Right ventricle myocardium superior (tissue), 1 donor: ENCODE measurements at regions not wholly inside any gene's neighbourhood (a gene's known extent, or its start where the extent isn't known, plus 50 kb on each side); places are given as distances from the start of the nearest gene placed in this dataset.
A peak's percentile ranks its signal among the peaks of the same experiment; 100 is the strongest.
"Not testable (repeated sequence)": the region's sequence is repeated elsewhere in the genome, so short reads cannot be mapped to it uniquely, and the experiment has no call there.

Experiments used
- ATAC-seq: fragments of 200-7000 bp; cut with Tn5 transposase; one replicate; pipeline ENCODE4 v1.9.1; 2020; ENCODE audit warnings: mild to moderate bottlenecking; ENCODE audit not compliant: poor library complexity
- DNase-seq: peaks from one replicate; pipeline ENCODE4 v3.0.0-alpha.2; 2020
- intact Hi-C: fragments of 100-400 bp; cut with DNase I; formaldehyde crosslinking; loops from one replicate; pipeline ENCODE4 v1.11.2; 2022
- donor health status: DM: no; HTN: yes; CAD: no; lungs with severe emphysema.

DNA sequence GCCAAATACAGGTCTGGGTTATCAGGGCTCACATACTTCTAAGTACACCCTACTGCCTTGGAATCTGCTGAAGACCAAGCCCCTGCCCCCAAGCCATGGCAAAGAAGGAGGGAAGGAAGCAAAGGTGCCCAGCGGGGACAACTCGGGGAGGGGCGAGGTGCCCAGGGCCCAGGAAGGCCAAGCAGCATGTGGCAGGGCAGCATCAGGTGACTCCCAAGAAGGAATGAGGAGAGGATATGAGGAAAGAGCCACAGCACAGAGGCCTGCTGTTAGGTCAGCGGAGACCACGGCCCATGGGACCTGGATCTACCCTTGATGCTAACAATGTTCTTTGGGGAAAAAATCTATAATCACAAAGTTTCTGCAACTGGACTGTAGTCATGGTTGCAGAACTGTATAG, 142.6 kb upstream of the CRHR1 start:
- intact Hi-C loops, result loop anchor here (2.0 kb wide), 1 partner anchor 191 kb away; no protein-coding TSS in a partner anchor
- no peak for DNase-seq
- no peak for ATAC-seq

DNA sequence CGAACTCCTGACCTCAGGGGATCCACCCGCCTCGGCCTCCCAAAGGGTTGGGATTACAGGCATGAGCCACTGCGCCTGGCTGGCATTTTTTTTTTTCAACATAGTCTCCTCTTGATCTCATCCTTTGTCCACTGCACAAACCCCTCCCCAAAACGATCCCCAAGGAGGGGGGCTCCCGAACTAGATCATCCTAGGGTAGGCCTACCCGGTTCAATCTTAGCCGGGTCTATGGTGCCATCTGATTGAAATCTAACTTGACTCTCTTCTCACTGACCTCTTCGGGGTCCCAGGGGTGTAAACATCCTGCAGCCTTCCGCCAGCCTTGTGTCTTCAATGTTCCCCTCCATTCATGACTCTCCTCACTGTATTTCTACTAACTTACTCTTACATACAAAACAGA, 140.5 kb upstream of the CRHR1 start:
- no peak for DNase-seq
- no peak for ATAC-seq
- intact Hi-C loops, result no loop called here

DNA sequence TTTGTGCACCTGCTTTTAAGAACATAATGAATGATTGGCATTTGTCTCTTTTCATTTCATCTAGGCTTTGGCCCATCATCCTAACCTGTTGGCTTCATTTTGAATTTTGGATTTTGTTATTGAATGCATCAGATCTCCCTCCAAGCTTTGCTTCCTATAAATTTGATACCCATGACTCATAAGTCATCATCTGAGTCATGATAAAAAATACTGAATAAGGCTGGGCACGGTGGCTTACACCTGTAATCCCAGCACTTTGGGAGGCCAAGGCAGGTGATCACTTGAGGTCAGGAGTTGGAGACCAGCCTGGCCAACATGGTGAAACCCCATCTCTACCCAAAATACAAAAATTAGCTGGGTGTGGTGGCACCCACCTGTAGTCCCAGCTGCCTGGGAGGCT, 139.5 kb upstream of the CRHR1 start:
- intact Hi-C loops, ATAC-seq, DNase-seq: not testable (repeated sequence)

DNA sequence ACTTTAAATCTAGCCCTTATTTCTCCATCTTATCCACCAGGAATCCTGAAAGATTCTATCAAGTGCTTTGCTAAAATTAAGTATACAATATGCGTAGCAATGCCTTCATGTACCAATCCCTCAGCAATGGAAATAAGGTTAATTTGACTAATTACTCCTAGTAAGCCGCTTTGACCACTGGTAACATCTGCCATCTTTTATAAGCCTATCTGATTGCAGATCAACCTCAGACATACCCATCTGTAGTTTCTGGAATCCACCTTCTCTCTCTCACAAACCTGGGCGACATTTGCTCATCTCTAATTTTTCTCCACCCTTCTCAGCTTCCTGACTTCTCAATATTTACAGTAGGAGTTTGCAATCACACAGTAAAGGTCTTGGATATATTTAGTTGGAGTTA, 138.8 kb upstream of the CRHR1 start:
- intact Hi-C loops, result no loop called here
- DNase-seq (no peak), ATAC-seq (no peak)

DNA sequence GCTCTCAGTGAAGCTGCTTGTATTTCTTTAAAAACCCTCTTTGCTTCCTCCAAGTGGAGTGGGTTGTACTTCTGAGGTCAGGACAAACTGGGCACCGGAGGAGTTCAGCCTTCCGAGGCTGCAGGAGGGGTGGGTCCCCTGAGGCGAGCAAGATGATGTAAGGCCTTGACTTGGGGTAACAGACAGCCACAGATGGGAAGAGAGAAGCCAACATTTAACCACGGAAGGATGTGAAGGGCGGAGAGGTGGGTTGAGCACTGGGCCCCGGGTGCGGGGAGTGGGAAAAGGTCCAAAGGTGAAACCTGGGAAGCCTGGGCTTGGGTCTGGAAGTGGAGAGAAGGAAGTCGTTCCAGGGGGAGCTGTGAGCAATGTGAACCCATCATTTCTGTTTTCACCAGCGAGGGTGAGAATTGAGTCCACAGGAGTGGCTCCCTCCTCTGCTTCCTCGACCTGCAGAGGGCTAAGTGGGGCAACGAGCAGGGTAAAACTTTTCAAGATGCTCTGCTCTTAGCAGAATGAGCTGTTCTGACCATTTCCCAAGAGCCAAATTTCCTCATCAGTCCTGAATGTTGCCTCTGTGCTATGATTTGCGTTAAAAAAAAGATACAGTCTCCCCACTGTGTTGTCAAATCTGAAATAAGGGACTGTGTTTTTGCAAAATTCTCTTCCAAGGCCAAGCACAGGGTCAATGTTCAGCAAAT, 137.7 kb upstream of the CRHR1 start:
- DNase-seq, result peak; percentile 51
- intact Hi-C loops, result no loop called here
- peak; percentile 48 for ATAC-seq

DNA sequence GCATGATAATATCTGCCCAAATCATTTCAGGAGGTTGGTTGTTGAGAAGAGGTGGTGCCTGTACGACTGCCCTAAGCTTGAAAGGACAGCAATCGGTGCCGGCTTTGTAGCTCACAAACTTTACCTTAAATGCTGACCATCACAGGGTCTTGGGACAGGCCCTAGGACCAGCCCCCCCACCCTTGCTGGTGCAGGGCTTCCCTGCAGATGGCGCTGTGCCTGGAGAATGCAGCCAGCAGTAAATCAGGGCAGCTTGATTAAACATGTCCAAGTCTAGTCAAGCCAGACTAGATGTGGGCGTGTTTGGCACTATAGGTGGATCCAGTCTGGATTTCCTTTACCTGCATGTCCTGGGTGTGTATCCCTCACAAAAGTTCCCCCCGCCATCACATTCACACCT, 135.5 kb upstream of the CRHR1 start:
- ATAC-seq, result no peak
- intact Hi-C loops, result no loop called here

DNA sequence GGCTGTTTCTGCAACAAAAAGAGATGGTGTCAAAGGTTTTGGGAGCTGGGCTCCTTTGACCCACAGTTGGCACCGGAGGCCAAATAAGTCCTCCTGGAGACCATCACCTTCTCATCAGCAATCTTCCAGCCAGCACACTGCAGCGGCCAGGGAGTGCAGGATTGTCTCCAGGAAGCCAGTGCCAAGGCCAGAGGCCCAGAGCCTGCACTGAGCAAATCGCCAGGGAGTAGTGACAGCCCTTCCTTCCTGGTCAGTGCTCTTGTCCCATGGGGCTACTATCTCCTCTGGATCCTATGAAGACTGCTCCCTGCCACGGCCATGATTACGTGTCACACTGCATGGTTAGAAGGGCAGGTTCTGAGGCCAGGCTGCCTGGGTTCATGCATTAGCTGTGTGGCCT, 134.3 kb upstream of the CRHR1 start:
- no peak for ATAC-seq
- intact Hi-C loops, result no loop called here
- no peak for DNase-seq

More for the DNA sequence above, 135.5 kb upstream of the CRHR1 start:
- DNase-seq, result no peak

DNA sequence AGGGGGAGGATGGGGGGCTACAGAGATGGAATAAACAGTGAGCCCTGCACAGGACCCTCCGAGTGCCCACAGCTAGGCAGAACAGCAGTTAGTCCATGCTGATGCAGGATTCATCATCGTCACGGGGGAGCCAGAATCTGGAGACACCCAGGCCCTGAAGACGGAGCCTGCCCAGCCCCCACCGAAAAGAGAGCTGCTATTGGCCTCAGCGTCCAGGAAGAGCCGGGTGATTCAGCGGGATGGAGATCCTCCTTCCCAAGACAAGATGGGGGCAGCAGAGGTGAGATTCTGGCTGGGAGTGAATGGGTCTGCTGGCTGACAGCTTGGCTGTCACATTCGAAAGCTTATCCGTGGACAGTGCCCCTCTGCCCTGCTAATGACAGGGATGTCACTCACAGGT, 133.6 kb upstream of the CRHR1 start:
- intact Hi-C loops, result no loop called here
- DNase-seq (no peak), ATAC-seq (no peak)

DNA sequence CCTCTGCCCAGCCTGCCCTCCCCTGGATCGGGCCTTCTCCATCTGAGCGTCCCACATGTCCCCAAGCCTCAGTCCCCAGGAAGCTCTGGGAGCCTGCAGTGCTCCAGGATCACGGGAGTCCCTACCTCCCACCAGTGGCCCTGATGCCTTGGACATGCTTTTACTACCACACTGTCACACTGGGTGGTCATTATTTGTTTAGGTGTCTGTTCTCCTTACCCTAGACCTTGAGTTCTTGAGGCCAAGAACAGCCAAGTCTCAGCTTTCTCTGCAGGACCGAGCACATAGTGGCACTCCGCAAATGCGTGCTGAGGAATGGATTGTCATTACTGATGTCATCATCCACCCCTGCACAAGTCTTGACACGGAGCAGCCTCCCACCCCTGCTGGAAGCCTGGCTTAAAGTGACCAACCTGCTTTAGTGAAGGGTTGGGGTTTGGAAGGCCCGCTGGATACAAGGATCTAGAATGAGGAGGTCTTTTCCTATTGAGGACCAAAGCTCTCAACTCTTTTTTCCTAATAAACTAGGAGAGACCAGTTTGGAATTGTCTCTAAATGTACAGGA, 132.9 kb upstream of the CRHR1 start:
- ATAC-seq (no peak), DNase-seq (no peak)
- intact Hi-C loops, result no loop called here

DNA sequence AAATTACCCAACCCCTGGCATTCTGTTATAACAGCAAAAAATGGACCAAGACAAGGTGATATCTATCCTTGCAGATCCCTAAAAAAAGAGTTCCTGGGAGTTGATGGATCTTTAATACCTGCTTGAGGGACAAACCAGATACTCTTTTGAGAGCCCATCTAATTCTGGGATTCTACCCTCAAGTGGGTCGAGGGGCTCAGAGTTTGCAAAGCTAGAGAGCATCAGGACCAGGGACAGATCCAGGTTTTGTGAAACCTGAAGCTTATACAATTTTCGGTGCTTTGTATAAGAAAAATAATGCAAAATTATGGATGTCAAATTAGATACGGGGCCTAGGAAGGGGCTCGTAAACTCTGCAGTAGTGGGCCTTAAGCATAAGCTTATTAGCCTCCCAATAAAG, 130.5 kb upstream of the CRHR1 start:
- DNase-seq (no peak), ATAC-seq (no peak)
- intact Hi-C loops, result no loop called here

DNA sequence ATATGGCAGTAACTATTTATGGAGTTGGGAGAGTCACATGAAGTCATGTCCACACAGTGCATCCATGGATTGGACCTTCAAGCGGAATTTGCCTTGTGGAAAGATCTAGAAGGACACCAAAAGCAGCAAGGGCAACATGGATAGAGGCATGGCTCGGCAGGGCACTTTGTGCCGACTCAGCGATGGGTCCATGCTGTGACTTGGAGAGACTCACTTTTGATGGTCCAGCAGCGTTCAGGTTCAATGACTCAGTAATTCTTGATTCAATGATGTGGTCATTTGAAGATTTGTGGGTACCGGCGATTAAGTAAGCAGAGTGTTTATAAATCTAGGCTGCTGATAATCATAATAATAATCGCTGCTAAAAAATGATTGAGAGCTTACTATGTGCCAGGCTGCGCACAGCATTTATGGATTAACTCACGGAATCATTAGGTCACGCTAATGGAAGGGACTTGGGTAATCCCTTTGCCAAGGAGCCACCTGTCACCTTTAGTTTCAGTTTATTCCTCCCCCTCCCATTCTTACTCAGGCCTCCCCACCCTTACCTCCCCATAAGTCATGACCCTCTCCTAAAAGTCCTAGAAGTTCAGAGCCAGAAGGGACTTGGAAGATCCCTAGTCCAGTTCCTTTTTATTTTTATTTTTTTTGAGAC, 127.5 kb upstream of the CRHR1 start:
- intact Hi-C loops, result no loop called here
- ATAC-seq (no peak), DNase-seq (no peak)

DNA sequence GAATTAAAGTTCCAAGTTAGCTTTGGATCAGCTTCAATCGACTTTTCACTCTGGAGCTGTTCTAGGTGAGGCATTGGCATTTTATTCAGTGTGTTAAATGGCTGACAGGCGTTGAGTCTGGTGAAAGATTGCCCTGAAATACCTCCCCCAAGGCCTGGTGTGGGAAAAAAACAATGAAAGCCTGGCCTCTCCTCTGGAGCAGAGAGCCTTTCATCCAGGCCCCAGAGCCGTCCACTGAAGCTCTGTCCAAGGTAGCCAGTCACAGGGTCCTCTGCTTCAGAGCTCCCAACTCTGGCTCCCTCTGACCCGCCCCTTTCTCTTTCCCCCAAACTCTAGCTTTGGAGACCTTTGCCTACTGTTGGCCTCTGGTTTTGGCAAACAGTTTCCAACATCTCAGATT, 123.6 kb upstream of the CRHR1 start:
- DNase-seq (no peak), ATAC-seq (no peak)
- intact Hi-C loops, result no loop called here

DNA sequence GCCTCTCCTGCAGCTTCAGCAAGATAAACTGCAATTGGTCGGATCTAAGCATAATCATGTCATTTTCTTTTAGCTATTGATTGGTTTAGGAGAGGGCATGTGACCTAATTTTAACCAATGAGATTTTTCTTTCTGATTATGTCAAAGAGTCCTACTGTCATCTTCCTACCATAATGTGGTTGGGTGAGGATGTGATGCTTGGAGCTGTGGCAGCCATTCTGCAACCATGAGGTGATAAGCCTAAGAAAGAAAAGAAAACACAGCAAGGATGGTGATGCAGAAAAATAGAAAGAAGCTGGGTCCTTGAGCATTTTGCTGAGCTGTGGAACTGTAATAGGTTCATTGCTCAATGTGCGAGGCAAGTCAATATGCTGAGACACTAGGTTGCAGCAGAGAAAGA, 121.7 kb upstream of the CRHR1 start:
- intact Hi-C loops, result no loop called here
- no peak for ATAC-seq

DNA sequence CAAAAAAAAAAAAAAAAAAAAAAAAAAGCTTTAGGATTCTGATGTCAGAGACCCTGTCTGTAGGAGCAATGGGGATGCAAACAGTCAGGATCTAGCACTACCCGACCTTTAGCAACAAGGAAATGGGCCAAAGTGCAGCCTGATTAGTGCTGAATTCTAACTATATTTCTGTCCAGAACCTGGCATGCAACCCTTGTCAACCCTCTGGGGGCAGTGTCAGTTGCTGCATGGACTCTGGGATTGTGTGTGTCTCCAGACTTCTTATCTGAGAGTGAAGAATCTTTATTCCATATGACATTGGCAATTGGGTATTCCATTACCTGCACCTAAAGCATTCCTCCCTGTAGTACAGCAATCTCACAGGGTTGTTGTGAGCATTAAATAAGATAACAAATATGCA, 120.3 kb upstream of the CRHR1 start:
- no peak for ATAC-seq
- intact Hi-C loops, result no loop called here
- no peak for DNase-seq

More for the DNA sequence above, 121.7 kb upstream of the CRHR1 start:
- no peak for DNase-seq

DNA sequence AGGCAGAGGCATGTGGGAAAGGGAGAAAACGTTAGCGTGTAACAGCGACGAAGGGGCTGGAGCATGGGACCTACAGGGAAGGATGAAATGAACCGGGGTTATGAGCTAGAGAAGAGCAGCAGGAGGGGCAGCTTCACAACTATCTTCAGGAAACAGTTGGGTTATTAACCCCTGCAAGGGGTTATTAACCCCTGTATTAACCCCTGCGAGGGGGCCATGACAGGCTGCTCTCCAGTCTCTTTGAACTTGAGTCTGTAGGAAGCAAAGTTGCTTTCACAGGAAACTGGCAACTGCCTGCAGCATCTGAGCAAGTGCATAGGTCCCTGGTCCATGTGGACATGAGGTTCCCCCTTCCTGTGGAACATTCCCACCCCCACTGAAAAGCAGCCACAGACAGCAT, 119.2 kb upstream of the CRHR1 start:
- no peak for ATAC-seq
- intact Hi-C loops, result no loop called here
- no peak for DNase-seq

DNA sequence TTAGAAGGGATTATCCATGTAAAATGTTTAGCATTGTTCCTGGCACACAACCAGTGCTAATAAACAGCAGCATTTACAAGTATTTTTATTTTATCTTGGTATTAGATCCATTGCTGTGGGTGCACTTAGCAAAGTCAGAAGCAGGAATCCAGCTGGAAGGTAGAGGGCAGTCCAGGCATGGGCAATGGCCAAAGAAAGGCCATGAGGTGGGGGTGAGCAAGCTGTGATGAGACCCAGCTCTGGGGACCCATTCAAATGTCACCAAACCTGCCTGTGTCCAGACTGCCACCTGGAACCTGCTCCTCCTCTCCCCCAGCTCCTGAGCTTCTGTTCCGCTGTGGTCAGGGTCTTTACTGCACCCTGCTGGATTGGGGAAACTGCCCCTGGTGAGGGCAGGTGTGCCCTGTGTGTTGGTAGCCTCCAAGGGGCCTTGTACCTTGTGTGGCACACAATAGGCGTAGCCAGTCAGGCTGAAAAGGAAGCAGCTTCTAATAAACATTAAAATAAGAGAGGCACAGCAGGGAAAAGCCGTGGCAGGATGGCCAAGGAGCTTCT, 118.0 kb upstream of the CRHR1 start:
- DNase-seq (no peak), ATAC-seq (no peak)
- intact Hi-C loops, result no loop called here

DNA sequence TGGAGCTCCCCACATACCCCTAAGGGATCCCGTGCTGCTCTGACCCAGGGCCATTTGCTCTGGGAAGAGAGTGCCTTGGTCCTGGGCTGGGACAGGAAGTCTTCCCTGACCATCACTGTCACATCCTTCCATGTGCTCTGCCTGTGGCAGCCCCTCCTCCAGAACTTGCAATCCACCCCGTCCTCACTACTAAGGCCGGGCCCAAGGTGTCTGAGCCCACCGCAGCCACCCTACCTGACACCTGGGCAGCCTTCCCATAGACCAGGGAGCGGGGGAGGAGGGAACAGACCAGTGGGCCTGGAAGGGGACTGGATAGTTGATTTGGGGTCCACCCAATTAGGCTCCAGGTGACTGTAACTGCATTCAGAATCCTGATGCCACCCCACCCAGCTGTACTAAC, 117.5 kb upstream of the CRHR1 start:
- no peak for DNase-seq
- intact Hi-C loops, result no loop called here
- no peak for ATAC-seq

DNA sequence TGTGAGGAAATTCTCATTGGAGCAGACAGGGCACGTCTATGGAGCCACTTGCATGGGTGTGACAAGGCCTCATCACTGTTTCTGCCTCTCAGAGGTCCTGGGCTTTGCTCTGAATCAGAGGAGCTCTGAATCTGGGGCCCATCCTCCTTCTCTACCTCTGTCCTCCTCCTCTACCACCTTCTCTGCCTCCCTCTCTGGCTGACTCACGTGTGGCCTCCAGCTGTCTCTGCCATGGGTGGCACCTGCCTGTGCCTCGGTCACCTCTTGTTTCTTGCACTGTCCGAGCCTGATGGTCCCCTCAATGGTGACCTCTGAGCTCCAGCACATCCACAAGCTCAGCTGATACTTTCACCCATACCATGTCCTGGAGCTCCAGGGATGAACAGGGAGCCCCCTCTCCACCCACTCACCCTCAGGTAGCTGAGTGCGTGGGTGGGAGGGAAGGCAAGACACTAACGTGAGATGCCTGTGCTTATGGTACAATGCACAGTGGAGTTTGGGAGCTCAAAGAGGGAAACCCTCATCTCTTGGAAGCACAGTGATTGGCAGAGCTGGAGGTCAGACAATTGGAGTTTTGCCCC, 116.4 kb upstream of the CRHR1 start:
- ATAC-seq (no peak), DNase-seq (no peak)
- intact Hi-C loops, result no loop called here

DNA sequence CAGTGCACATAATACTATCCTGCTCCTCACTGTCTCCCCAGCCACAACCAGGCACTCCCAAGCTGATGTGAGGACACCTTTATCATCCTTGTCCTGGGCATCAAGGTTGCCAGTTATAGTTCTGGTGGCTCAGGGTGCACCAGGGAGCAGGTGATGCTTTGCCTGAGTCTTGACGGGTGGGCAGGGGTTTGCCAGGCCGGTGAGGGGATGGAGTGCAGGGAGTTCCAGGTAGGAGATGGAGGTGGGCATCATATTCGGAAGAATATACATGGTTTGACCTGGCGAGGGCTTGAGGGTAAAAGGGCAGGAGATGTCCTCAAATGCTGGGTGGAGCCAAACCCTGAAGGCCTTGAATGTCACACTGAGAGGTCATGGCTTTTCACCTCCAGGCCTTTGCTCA, 115.8 kb upstream of the CRHR1 start:
- DNase-seq (no peak), ATAC-seq (no peak)
- intact Hi-C loops, result no loop called here

DNA sequence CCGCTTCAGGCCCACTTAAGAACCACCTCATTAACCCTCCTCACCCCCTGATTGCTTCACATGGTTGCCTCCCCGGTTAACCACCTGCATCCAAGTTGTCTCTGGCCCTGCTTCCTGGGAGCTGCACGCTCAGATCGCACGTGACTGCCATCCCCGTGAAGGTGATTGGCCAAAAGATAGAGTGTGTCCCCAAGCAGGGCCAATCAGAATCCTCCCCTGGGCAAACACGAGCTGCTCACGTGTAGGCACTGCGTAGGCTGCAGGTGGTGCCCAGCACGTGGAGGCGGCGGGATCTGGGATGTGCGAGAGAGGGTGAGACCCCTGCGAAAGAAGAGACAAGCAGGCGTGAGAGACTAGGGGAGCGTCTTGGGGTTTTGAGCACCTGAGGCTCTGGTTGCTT, 111.8 kb upstream of the CRHR1 start:
- ATAC-seq, result no peak
- DNase-seq, result no peak
- intact Hi-C loops, result no loop called here
